Limb (tissue), 2 donors: ENCODE measurements at regions not wholly inside any gene's neighbourhood (a gene's known extent, or its start where the extent isn't known, plus 50 kb on each side); places are given as distances from the start of the nearest gene placed in this dataset.
"Not testable (repeated sequence)": the region's sequence is repeated elsewhere in the genome, so short reads cannot be mapped to it uniquely, and the experiment has no call there.

ENCODE experiments used
- DNase-seq, 2 donors: peaks; one replicate each; pipeline ENCODE4 v3.0.0-alpha.2; 2016; ENCODE audit errors: extremely low spot score in 2 of 2

GRCh38 chr10:53440601-53441000 is 668.0 kb upstream of the MBL2 start:
- no peak for DNase-seq

- DNase-seq, result not testable (repeated sequence)
Observed at GRCh38 chr10:53439075-53439474, 666.5 kb upstream of the MBL2 start.

- no peak for DNase-seq
Observed at GRCh38 chr10:53434413-53434812, 661.8 kb upstream of the MBL2 start.

- no peak for DNase-seq
Observed at GRCh38 chr10:53432035-53432434, 659.5 kb upstream of the MBL2 start.

- DNase-seq, result no peak
Observed at GRCh38 chr10:53430974-53431373, 658.4 kb upstream of the MBL2 start.

GRCh38 chr10:53430127-53430891 is 657.7 kb upstream of the MBL2 start:
- no peak for DNase-seq

GRCh38 chr10:53422223-53422888 is 649.8 kb upstream of the MBL2 start:
- DNase-seq, result no peak

GRCh38 chr10:53412651-53413050 is 640.1 kb upstream of the MBL2 start:
- DNase-seq, result no peak

GRCh38 chr10:53406532-53406931 is 633.9 kb upstream of the MBL2 start:
- no peak for DNase-seq

- peak; percentile 37 to 43 for DNase-seq
Observed at GRCh38 chr10:53403688-53404087, 631.1 kb upstream of the MBL2 start.

GRCh38 chr10:53402594-53402993 is 630.0 kb upstream of the MBL2 start:
- DNase-seq, result no peak

GRCh38 chr10:53401536-53401935 is 629.0 kb upstream of the MBL2 start:
- DNase-seq, result no peak

- DNase-seq, result no peak
Observed at GRCh38 chr10:53396876-53397275, 624.3 kb upstream of the MBL2 start.

GRCh38 chr10:53395449-53395848 is 622.9 kb upstream of the MBL2 start:
- DNase-seq, result no peak

GRCh38 chr10:53387562-53387961 is 615.0 kb upstream of the MBL2 start:
- DNase-seq, result no peak

- DNase-seq, result no peak
Observed at GRCh38 chr10:53382543-53382942, 610.0 kb upstream of the MBL2 start.

GRCh38 chr10:53379956-53380355 is 607.4 kb upstream of the MBL2 start:
- no peak for DNase-seq

GRCh38 chr10:53370347-53370746 is 597.8 kb upstream of the MBL2 start:
- DNase-seq, result no peak

- no peak for DNase-seq
Observed at GRCh38 chr10:53361936-53362335, 589.4 kb upstream of the MBL2 start.

GRCh38 chr10:53361281-53361680 is 588.7 kb upstream of the MBL2 start:
- DNase-seq, result no peak

GRCh38 chr10:53358978-53359377 is 586.4 kb upstream of the MBL2 start:
- not testable (repeated sequence) for DNase-seq

- DNase-seq, result no peak
Observed at GRCh38 chr10:53358536-53358935, 586.0 kb upstream of the MBL2 start.

- DNase-seq, result no peak
Observed at GRCh38 chr10:53357587-53357986, 585.0 kb upstream of the MBL2 start.
